Small intestine (tissue), 7 donors: ENCODE measurements at regions not wholly inside any gene's neighbourhood (a gene's known extent, or its start where the extent isn't known, plus 50 kb on each side); places are given as distances from the start of the nearest gene placed in this dataset.
"Not testable (repeated sequence)": the region's sequence is repeated elsewhere in the genome, so short reads cannot be mapped to it uniquely, and the experiment has no call there.

Source experiments
- DNase-seq, 2 donors: peaks; one replicate each; pipeline versions ENCODE4 v3.0.0 to v3.0.0-alpha.2; 2013
- FAIRE-seq: peaks from 2 replicates; lab custom pipeline; 2012; peaks lifted over from hg19 to GRCh38; lab: Jason Lieb, UNC
- H3K27ac ChIP-seq, 3 donors: one replicate each; pipeline ENCODE4 v1.5.1; 2013; ENCODE audit warnings: low read length in 2 of 3, mild to moderate bottlenecking in 2 of 3, control low read depth in 1 of 3, inconsistent platforms in 1 of 3, low read depth in 1 of 3, moderate library complexity in 1 of 3
- H3K27me3 ChIP-seq, 3 donors: one replicate each; pipeline ENCODE4 v1.6.1; 2013; ENCODE audit warnings: low read length in 3 of 3, inconsistent platforms in 1 of 3; ENCODE audit not compliant: control insufficient read depth in 3 of 3, insufficient read depth in 3 of 3
- H3K36me3 ChIP-seq, 3 donors: one replicate each; pipeline ENCODE4 v1.6.1; 2013; ENCODE audit warnings: low read length in 3 of 3, inconsistent platforms in 1 of 3, low read depth in 1 of 3, mild to moderate bottlenecking in 1 of 3, moderate library complexity in 1 of 3; ENCODE audit not compliant: control insufficient read depth in 3 of 3, insufficient read depth in 2 of 3
- H3K4me1 ChIP-seq, 3 donors: one replicate each; pipeline ENCODE4 v1.6.1; 2013; ENCODE audit warnings: low read length in 2 of 3, inconsistent platforms in 1 of 3, low read depth in 1 of 3, mild to moderate bottlenecking in 1 of 3, moderate library complexity in 1 of 3; ENCODE audit not compliant: control insufficient read depth in 3 of 3, insufficient read depth in 2 of 3
- H3K4me3 ChIP-seq, 3 donors: one replicate each; pipeline ENCODE4 v1.5.1; 2013; ENCODE audit warnings: low read length in 3 of 3, control low read depth in 1 of 3, inconsistent platforms in 1 of 3, low read depth in 1 of 3, mild to moderate bottlenecking in 1 of 3, moderate library complexity in 1 of 3
- H3K9me3 ChIP-seq, 2 donors: one replicate each; pipeline ENCODE4 v1.6.1; 2013; ENCODE audit warnings: low read depth in 1 of 2, low read length in 1 of 2; ENCODE audit not compliant: control insufficient read depth in 2 of 2, insufficient read depth in 1 of 2
- WGBS, 3 donors: extraction: QIAGEN DNeasy Blood & Tissue Kit; methylation state at CpG; one replicate each; pipeline ENCODE4 v1.1.7; 2013; 5-methylcytosine and 5-hydroxymethylcytosine counted together
- donor health status: healthy with polysubstance abuse.
- donor health status: control.
- donor health status: control.
- donor health status: Bipolar disorder and iron deficiency.
- donor health status: healthy.

DNA sequence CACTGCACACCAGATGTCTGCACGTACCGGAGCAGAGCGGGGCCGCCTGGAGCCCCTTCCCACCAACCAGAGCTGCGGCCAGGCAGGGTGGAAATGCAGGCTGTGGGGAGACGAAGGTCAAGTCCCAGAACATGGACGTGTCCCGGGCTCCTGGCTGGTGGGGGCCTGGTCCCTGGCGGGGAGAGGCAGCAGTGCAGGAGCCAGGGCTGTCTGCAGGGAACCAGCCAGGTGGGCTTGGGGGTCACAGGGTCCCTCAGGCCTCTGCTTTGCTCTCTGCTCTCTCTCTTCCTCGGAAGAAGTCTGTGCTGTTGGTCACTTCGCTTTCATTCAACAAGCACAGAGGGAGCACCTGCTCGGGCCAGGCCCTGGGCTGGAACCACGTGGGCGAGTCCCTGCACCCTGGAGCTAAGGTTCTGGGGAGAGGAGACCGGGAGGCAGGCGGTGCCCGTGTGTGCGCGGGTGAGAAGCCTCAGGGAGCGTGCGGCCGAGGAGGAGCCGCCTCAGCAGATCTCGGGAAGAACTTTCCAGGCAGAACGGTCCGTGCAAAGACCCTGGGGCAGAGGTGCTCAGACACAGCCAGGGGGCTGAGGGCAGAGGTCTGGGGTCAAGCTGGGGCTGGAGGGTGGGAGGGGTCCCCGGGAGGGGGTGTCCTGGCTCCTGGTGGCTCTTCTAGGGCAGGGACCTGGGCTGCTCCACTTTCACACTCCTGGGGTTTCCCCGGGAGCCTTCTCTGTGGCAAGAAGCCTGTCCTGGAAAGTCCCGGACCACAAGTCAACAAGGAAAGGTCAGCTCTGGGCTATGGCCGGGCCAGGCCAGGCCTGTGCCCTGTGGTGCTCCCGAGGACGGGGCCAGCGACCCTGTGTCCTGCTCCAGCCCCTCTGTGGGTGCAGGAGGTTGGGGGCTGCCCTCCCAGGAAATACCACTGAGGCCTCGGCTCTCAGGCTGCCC, 5431.0 kb upstream of the TPTE start:
- not testable (repeated sequence) for H3K36me3 ChIP-seq, H3K4me1 ChIP-seq, FAIRE-seq, DNase-seq, H3K9me3 ChIP-seq, H3K27ac ChIP-seq, H3K4me3 ChIP-seq, H3K27me3 ChIP-seq
- WGBS, 3 donors = 41 to 67% (median 45%) methylated on average over 10 to 21 of the region's 34 CpGs

DNA sequence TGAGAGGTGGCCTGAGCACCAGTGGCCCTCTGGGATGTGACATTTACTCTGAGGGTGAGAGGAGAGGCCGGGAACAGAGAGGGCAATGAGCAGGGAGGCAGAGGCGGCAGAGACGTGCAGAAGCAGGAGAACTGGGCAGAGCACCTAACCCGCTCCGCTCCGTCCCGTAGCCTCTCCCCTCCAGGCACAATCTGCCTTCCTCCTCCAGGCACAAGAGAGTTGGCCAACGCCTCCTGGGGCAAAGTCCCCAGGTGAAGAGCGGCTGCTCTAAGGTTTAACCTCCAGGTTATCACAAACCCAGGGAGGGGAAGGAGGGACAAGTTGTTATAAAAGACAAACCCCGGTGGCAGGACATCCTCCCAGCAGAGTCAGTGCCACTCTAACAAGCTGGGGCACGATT, 5430.1 kb upstream of the TPTE start:
- not testable (repeated sequence) for H3K27me3 ChIP-seq, H3K4me1 ChIP-seq, H3K27ac ChIP-seq, H3K9me3 ChIP-seq, FAIRE-seq, H3K36me3 ChIP-seq, H3K4me3 ChIP-seq, DNase-seq
- no CpG with 5 or more reads among the region's 11 CpGs for whole genome bisulfite sequencing, 3 donors

DNA sequence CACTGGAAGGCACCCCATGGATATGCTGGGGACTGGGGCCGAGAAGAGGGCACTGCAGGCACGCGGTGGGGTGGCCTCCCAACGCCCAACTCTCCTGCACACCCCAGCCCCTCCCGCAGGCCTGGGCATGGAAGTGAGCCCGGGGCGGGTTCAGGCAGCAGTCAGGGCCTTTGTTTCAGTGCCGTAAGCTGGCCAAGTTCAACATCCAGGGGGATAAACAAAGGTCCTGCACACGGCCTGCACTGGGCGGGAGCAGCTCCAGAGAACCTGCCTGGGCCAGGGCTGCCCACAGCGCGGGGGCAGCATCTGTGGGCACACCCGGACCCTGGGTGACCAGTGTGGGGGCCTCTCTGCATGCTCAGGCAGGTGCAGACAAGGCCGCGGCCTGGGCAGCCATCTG, 5425.8 kb upstream of the TPTE start:
- not testable (repeated sequence) for DNase-seq, H3K27ac ChIP-seq, H3K36me3 ChIP-seq, H3K9me3 ChIP-seq, H3K4me1 ChIP-seq, FAIRE-seq, H3K4me3 ChIP-seq, H3K27me3 ChIP-seq
- WGBS, 3 donors = 26 to 50% (median 33%) methylated on average over 1 to 6 of the region's 15 CpGs

DNA sequence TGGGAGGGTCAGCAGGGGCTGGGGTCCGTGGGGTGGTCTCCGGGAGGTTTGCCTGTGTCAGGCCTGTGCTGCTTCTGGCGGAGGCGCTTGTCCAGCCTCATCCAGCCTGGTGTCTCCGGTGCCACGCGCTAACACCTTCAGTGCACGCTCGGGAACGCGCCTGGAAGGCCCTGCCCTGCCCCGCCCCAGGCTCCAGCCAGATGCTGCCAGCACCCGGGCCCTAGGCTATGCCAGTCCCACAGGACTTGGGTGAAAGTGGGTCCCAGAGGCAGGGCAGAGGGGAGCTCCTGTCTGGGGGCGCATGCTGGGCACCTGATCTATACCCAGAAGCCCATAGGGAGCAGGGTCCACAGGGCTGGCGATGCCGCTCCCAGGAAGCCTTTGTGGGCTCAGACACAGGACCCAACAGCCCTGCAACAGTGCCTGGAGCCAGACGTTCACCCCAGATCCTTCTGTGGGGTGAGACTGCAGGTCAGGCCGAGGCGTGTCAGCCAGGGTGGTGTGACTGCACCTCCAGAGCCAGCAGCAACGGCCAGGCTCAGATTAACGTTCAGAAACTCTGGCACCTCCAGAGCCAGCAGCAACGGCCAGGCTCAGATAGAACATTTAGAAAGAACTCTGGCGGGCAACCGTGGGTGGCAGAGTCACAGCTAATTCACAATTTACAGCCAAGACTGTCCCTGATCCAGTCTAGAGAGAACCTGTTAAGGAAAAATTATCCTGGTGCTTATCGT, 5423.2 kb upstream of the TPTE start:
- not testable (repeated sequence) for H3K27ac ChIP-seq, H3K4me1 ChIP-seq, H3K9me3 ChIP-seq, H3K4me3 ChIP-seq, H3K36me3 ChIP-seq, DNase-seq, FAIRE-seq, H3K27me3 ChIP-seq
- 61 to 80% (median 66%) methylated on average over 4 to 13 of the region's 25 CpGs for WGBS, 3 donors

DNA sequence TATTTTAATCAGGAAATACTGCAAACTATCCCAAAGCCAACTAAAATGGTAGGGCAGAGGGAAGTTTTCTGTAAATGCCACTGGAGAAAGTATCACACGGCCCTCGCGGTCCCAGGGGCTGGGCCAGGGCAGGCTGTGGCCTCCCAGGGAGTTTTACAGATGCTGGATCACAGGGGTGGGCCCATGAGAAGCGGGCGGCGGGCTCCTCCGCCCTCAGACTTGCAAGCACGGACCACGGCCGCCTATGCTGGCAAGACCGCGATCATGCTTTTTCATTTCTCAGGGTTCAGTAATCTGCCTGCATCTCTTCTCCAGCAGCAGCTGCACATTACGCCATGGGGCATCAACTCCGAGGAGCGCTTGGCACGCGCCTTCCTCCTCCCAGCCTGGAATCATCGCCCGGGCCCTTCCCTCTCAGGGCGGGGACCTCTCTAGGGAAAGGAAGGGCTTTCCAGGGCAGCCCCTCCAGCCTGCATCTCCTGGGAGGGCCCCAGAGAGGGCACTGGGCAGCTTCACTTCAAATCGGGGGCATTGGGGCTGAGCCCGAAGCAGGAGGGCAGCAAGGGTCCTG, 5420.7 kb upstream of the TPTE start:
- H3K4me3 ChIP-seq, DNase-seq, H3K36me3 ChIP-seq, H3K27me3 ChIP-seq, H3K4me1 ChIP-seq, FAIRE-seq, H3K9me3 ChIP-seq, H3K27ac ChIP-seq: not testable (repeated sequence)
- no CpG with 5 or more reads among the region's 22 CpGs for WGBS, 3 donors

DNA sequence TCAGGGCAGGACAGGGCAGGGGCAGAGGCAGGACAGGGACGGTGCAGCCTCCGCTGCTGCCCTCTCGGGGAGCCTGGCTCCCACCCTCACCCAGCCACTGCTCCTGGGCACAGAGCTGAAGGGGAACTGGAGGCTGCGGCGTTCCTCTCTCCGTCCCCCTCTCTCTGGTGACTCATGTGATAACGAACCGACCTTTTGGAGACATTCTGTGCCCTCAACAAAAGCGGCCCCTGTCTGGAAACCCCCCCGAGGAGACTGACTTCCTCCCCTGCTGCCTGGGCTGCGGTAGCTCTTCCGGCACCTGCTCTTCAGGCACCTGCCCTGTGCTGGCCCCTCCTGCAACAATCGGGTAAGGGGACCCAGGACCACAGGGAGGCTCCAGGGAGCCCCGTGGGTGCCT, 5419.6 kb upstream of the TPTE start:
- H3K4me1 ChIP-seq, H3K27me3 ChIP-seq, H3K27ac ChIP-seq, H3K36me3 ChIP-seq, H3K4me3 ChIP-seq, FAIRE-seq, H3K9me3 ChIP-seq: not testable (repeated sequence)
- peak; percentile 9 to 62 for DNase-seq
- 0 to 32% (median 12%) methylated on average over 3 to 9 of the region's 14 CpGs for WGBS, 3 donors

DNA sequence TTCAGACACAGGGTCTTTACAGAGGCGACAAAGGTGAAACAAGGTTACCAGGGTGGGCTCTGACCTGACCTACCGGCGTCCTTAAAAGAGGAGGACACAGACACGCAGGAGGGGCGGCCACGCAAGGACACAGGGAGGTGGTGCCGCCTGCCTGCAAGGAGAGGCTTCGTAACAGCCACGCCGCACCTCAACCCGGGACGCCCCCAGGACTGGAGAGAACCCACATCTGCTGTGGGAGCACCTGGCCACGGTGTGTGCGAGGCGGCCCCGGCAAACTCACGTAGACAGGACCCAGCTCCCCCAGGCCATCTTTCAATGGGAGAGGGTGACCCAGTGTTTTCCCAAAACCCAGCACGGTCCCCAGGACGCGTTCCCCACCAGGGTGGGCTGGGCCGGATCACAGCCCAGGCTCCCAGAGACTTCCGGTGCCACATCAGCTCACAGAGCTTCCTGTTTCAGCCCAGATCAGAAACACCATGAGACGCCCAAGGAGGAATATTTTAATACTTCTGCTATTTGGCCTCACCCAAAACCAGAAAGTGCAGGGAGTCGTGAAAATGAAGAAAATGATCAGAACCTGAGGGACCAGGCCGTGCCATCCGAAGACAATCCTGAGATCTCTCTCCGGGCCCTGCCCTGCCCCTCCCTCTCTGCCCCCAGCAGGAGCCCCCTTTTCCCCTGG, 5417.4 kb upstream of the TPTE start:
- not testable (repeated sequence) for H3K4me3 ChIP-seq, H3K4me1 ChIP-seq, H3K9me3 ChIP-seq, H3K36me3 ChIP-seq, FAIRE-seq, DNase-seq, H3K27me3 ChIP-seq, H3K27ac ChIP-seq
- WGBS, 3 donors = 69 to 90% (median 73%) methylated on average over 7 to 12 of the region's 27 CpGs

DNA sequence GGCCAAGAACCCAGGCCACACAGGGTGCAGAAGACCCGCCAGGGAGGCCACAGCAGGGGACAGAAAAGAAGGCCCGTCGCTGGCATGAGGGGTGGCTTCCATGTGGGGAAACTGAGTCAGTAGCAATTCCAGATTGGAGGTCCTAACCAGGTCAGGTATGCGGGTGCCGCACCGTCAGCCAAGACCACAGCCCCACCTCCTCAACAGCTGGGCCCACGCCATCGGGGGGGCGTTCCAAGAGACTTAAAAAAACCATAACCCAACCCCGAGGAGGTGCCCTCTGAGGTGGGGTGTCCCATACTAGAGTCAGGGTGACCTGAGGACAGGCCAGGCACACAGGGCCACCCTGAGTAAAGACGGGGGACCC, 5416.8 kb upstream of the TPTE start:
- H3K27me3 ChIP-seq, FAIRE-seq, DNase-seq, H3K36me3 ChIP-seq, H3K9me3 ChIP-seq, H3K4me3 ChIP-seq, H3K4me1 ChIP-seq, H3K27ac ChIP-seq: not testable (repeated sequence)
- 69 to 98% (median 77%) methylated on average over 4 to 6 of the region's 11 CpGs for WGBS, 3 donors
